Epidermal melanocyte (primary cell): ENCODE measurements at regions not wholly inside any gene's neighbourhood (a gene's known extent, or its start where the extent isn't known, plus 50 kb on each side); places are given as distances from the start of the nearest gene placed in this dataset.

ENCODE experiments used
- DNase-seq: peaks from one replicate; pipeline ENCODE4 v3.0.0; 2011; ENCODE audit warnings: low spot score; ENCODE audit not compliant: insufficient read length

DNA sequence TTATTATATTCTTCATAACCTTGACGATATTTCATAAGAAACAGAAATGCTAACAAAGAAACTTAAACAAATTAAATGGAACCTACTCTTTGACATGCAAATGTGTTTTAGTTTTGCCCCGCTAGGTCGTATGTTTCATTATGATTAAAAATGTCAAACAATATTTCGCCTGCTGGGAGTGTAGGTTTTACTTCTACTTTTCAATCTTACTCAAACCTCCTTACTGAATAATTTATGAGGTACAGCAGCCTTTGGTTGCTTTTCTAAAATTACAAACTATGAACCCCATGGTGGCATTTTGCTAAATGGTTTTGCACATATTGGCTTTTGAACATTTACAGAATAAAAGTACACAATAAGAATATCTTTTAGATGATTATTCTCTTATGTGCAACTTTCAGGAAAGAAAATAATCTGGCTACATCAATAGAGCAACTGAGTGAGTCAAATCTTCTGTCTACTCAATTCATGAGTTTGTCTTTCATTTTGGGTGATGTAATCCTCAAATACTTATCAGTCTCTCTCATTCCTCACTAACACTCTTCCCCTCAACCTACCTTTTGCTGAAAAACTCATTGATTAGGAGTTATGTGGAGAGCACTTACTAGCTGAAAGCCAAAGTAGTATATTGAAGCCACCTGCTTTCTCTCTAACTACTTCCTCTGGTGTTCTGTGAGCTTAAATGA, 1226.4 kb downstream of the XPNPEP1 start:
- no peak for DNase-seq

DNA sequence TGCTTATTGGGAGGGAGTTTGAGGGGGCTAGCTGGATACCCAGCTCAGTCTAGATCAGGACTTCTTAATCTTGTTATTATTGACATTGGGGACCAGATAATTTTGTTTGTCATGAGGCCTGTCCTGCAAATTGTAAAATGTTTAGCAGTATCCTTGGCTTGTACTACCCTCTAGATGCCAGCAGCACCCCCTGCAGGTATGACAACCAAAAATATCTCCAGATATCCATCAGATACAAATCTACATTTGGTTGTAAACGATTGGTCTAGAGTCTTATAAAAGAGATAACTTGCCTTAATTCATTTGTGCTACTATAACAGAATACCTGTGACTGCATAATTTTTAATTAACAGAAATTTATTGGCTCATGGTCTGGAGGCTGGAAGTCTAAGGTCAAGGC, 1232.2 kb downstream of the XPNPEP1 start:
- no peak for DNase-seq

DNA sequence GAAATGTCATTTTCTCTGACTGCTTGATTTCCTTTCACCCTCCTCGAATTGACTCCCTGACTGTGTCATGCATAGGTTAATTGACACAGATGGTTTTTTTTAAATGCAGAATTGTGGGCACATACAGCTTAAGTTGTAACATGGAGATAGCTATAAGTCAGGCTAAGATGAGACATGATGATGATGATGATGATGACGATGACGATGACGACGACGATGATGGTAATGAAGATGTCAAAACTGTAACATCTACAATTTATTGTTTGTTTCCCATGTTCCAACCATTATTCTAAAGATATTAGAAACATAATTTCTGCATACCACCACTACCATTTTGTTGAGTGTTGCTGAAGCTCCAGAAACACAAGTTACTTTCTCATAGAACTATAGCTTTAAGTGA, 1232.8 kb downstream of the XPNPEP1 start:
- no peak for DNase-seq

DNA sequence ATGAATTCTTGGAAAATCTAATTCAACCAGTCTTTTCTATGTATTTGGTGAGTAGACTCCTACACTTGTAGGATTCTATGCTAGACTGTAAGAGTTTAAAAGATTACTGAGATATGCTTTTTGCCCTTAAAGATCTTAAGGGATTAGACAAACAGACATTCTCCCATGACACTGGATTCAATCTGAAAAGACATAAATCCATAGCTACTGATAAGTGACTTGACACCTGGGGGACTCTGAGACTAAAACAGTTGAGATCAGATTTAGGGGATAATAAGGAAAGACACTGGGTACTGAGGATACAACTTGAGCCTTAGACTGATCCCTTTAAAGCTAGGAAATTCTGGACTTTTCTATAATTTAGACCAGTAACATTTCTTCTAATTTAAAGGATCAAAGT, 1233.4 kb downstream of the XPNPEP1 start:
- no peak for DNase-seq

DNA sequence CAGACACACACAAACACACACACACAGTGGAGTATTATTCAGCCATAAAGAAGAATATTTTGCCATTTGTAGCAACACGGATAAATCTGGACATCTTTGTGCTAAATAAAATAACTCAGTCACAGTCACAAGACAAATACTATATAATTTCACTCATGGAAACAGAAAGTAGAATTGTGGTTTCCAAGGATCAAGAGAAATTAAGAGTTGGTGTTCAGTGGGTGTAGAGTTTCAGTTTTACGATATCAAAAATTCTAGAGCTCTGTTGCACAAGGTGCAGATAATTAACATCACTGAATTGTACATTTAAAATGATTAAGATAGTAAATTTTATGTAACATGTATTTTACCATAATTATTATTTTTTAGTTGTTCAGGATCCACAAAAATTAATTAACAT, 1235.0 kb downstream of the XPNPEP1 start:
- no peak for DNase-seq

DNA sequence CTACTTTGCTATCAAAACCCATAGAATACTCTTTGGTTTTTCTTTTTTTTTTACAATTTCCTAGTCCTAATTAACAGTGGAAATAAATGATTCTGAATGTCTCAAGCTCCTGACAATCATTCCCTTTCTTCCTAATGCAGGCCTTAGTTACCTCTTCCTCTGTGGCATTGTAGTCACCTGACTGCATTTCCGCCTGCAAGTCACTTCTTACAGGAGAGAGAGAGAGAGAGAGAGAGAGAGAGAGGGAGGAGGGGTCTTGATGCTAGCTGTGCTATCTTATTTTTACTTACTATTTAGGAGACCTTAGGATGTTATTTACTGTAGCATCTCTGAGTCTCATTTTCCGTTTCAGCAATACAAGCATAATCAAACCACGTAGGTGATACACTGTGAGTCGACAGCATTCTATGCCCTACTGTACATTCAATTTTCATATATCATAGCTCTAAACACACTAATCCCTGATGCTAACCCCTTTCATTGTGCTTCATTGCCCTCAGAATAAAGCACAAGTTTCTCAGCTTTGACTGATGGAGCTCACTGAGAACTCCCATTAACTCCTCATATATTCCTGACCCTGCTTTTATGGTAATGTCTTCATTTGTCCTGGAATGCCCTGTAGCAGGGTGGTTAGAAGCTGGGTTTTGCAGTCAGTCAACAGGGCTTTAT, 1237.3 kb downstream of the XPNPEP1 start:
- DNase-seq = no peak

DNA sequence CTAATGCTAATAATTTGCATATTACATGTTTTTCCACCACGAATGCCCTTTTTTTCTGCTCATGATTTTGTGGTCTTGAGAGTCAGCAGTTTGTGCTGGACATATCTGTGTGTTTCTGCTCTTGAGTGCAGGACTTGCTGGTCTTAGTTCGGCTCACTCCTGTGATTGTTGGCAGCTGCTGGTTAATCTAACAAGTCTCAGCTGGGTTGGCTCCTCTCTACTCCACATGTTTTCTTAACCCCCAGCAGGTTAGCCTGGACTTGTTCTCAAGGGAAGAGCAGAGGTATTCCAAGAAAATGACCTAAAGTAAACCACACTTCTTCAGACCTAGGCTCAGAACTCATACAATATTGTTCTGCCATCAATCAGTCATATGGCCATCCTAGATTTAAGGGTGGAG, 1238.9 kb downstream of the XPNPEP1 start:
- no peak for DNase-seq

DNA sequence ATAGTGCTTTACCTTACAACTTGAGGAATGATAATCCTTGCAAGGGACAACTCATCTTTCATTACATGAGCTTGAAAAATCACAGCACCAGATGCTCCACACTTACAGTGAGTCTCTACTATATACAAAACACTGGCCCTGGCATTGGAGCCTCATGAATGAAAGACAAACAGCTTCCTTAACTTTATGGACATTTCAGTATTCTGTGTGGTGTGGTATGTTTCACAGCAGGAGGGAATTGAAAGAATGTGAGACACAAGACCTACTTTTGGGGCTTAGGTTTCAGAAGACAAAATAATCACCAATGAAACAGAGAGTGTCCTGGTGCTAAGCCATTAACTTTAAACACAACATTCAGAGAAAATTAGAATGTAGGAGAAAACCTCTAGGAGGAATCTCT, 1249.6 kb downstream of the XPNPEP1 start:
- DNase-seq = no peak

DNA sequence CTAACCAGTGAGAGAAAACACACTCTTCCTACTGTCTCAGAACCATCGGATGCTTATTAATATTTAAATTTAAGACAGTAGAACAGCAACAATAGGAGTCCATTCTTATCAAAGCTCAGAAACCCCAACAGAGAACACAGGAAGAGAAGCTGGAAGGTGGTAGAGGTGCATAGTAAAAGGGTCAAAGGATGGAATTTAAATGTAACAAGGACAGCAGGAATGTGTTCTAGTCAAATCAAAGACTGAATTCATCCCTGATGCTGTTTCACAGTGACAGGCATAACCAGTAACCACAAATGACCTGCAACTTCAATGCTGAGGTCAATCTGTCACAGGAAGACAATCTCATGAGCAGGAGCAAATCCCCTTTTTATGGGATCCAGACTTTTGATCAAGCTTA, 1259.7 kb downstream of the XPNPEP1 start:
- no peak for DNase-seq

DNA sequence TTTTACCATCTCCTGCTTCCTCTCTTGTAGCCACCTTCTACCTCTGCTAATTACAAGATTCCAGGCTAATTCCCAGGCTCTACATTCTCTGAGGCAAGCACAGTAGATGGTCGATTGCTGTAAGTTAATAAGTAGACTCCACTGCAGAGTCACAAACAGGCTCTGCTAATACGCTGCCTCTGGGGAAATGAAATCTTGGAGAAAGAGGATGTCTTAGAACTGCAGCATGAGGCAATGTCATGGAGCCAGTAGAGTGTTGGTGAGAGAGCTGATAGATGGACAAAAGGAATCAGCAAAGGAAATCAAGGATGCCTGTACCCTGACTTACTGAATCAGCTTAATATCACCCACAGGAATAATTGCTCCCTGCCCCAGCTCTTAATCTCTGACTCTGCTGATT, 1260.3 kb downstream of the XPNPEP1 start:
- DNase-seq = no peak

DNA sequence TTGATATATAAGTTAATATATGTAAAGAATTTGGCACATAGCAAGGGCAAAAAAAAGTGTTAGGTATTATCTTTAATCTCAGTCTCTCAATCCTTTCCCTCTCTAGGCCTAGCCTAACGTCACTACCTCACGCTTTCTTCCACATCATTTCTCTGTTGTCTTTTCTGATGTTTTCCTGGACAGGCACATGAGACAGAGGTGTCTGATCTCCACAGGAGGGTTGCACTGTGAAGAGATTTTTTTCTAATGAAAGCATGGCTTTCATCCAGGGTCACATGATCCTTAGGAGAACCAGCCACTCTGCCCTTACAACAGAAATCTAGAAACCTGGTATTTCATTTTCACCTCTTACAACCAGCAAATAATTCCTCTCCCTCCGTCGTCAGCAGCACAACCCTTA, 1268.3 kb downstream of the XPNPEP1 start:
- no peak for DNase-seq

DNA sequence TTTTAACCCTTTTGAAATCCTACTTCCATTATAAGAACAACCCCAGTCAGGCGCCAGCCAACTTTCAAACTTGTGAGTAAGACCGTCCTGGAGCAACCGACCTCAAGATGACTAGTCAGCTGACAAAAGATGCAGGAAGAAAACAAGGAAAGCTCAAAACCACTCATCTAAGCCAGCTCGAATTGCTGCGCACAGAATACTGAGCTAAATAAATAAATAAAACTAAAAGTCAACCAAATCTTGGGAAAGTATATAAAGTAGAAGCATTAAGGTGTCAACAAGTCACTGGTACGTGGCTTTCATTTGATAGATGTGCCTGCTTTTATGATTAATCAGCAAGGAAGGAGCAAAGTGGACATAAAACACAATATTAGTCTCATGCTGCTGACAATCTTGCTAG, 1269.8 kb downstream of the XPNPEP1 start:
- DNase-seq = no peak

DNA sequence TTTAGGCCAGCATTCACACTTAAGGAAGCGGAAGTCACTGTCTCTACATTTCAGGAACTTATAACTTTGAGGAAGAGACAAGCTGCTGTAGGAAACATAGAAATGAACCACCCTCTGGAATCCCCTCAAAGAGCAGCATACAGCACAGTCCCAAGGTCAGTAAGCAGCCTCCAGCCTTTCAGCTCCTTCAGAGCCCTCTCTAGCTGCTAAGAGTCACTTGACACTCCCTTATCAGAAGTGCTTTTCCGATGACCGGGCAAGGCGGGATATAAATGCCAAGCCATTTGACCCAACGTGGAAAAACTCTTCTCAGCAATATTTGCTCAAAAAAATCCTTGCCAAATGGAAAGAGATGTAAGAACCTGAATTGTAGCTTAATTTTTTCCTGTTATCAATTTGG, 1284.3 kb downstream of the XPNPEP1 start:
- DNase-seq = no peak

DNA sequence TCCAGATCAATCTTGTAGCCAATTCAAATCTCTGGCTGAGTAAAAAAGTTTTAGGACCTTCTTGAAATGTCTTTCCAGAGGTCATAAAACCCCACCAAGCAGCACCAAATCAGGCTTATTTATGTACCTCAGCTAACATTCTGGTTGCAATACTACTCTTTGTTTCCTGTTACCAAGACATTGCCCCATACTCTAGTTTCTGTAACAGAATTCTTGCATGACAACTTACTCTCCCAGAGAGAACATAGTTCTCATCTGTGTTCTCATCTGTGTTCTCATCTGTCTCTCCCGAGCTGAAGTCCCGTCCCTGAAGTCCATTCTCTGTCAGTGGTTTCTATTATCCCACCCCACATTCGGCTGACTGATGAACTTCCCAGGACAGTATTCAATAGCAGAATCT, 1285.1 kb downstream of the XPNPEP1 start:
- DNase-seq = no peak

DNA sequence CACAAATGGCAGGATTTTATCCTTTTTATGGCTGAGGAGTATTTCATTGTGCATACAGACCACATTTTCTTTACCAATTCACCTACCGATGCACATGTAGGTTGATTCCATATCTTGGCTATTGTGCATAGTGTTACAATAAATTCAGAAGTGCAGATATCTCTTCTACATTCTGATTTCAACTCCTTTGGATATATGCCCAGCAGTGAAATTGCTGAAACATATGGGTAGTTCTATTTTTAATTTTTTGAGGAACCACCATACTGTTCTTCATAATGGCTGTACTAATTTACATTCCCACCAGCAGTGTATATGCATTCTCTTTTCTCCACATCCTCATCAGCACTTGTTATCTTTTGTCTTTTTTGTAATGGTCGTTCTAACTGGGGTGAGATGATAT, 1290.3 kb downstream of the XPNPEP1 start:
- DNase-seq = no peak

DNA sequence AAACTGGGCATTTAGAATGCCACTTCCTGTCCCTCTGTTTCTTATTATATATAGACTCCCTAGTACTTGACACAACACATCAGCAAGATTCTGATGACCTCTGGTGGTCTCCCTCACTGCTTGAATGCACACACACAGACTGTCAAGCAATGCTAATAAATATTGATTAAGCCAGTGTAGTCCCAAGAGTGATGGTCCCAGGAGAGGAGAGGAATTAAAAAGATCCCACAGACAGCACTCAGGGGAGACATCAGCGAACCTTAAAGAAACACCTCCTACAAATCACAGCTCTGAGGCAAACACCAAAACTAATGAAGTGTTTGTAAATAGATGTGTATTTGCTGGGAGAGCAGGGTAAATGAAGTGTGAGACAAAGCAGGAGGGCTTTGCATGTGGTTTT, 1291.2 kb downstream of the XPNPEP1 start:
- no peak for DNase-seq

DNA sequence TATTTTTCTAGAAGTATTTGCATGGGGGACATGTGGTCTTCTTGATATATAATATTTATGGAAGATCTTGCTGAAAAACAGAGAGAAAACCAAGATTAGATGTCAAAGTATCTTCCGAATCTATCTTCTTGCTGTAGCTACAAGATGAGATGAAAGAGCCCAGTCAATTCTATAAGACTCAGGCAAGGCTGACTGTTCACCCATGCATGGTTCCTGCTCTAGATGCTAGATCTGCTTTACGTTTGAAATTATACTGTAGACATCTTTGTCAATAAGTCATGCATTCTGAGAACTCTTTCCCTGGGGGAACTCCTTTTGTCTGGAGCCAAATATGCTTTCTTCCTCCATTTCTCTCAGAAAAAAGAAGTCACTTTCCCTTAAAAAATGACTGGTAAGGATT, 1292.0 kb downstream of the XPNPEP1 start:
- no peak for DNase-seq

DNA sequence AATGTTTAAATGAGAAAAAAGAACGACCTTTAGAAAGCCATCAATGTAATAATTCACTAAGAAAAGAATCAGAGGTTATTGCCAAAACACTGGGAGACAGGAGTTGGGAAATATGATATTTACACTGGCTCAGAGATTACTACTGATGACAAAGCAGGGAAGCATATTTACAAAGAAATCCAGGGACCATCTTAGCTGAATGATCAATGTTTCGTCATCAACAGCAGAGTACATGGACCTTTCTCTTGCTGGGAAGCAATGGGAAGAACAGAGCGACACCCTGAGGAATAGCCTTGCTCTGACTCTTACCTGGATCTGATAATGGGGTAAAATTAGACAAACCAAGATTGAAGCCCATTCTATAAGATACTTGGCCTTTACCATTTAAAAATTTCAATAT, 1293.5 kb downstream of the XPNPEP1 start:
- DNase-seq = no peak

DNA sequence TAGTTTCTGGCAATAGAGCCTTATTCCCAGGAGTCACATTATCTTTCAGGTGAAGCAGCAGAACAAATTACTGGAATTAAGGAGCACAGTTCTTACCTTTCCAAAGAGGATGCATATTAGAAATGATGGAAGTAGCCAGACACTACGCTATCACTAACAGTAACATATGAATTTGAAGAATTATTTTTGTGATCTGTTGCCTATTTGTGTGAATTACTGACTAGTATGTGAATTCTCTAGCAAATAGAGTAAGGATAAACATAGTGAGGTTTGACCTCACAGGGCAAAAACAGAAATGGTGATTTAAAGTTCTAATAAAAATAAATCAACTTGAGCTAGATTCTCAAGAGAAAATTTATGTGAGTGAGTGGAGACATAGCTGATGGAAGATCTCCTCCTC, 1299.3 kb downstream of the XPNPEP1 start:
- DNase-seq = no peak

DNA sequence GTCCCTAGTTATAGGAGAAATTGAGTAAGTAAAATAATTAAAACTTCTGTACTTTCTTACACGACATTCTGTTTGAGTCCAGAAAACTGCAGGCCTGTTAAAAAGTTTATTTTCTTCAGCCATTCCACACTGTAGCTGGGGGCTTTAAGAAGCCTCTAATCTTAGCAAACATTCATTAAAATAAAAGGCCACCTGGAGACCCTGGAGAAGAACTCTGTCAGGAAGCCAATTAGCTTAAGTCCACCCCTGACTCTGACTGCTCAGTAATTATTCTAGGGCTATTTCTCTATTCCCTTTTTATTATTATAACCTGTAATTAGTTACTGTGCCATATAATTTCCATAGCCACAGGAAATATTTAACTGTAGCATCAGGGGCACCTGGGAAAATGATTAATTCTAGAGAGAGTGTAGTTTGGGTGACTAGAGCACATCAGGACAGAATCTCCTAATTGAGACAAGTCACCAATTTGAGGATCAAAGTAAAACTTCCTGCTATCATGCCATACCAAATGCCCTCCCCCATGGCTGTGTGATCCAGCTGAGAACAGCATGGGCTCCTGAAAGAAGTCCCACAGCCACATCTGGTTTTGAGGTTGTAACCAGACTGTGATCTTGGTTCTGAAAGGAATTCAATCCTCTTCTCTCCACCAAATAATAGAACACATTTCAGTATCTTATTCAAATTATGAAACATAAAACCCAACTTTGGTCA, 1302.3 kb downstream of the XPNPEP1 start:
- DNase-seq = no peak

DNA sequence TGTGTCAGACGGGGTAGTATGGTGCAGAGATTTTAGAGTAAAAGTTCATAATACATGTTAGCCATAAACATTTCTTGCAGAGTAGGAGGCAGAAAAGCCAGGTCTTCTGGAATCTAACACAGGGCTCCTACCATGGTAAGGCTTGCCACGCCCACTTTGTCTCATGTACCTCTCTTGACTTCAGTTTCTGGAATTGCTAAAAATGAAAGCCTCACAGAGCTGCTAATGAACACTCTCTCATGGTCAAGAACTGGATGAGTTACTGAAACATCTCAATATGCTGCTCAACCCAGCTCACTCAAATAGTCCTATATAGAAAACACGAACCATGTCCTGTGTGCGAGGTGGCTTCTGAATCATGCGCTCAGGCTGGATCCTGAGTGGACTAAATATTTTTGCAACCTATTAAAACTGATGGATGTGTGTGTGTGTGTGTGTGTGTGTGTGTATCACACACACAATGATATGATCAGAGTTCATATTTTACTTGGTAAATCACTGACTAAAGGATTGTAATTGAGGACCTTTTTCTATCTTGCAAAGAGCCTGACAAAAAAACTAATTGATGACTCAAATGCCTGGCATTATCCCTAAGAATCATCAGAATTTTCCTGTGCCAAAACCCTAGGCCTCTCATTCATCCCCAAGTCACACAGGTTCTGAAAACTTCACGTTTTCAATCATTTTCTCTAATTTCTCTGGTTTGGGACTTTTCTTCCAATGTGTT, 1306.6 kb downstream of the XPNPEP1 start:
- no peak for DNase-seq
